Caco-2 (cell line): ENCODE measurements at regions not wholly inside any gene's neighbourhood (a gene's known extent, or its start where the extent isn't known, plus 50 kb on each side); places are given as distances from the start of the nearest gene placed in this dataset.

Experiments
- BruUV-seq: library from RNA; stranded (reverse); fragments of 400-500 nt; replicated peaks from 2 replicates; lab custom pipeline; 2021; lab: Mats Ljungman, UMichigan
- CTCF ChIA-PET: fragments of 300-600 bp; sonication (Branson Sonifier 250); formaldehyde crosslinking; loops from one replicate; lab custom pipeline; 2022; ENCODE audit warnings: antibody characterized with exemption; lab: Charles Lee
- POLR2A ChIA-PET: fragments of 300-600 bp; sonication (Branson Sonifier 250); formaldehyde crosslinking; loops from one replicate; lab custom pipeline; 2022; ENCODE audit warnings: antibody characterized with exemption; lab: Charles Lee
- DNase-seq, 2 experiments: peaks; one replicate each; pipeline versions ENCODE4 v3.0.0 to v3.0.0-alpha.2; 2020 to 2022
- H3K27me3 ChIP-seq: replicated peaks from 2 replicates; pipeline ENCODE4 v1.6.0; 2011; ENCODE audit warnings: low read length; ENCODE audit not compliant: control insufficient read depth, insufficient read depth
- H3K36me3 ChIP-seq: 2 replicates; pipeline ENCODE4 v1.5.1; 2011; ENCODE audit warnings: low read length; ENCODE audit not compliant: control insufficient read depth, insufficient read depth
- H3K4me1 ChIP-seq: fragments of 250-450 bp; sonication (Bioruptor Pico); 2 replicates; pipeline ENCODE4 v1.5.1; 2020; ENCODE audit warnings: mild to moderate bottlenecking
- H3K4me3 ChIP-seq: 2 replicates; pipeline ENCODE4 v1.5.1; 2011; ENCODE audit warnings: low read depth, mild to moderate bottlenecking, control low read depth, low read length
- H3K9me3 ChIP-seq: fragments of 250-450 bp; sonication (Bioruptor Pico); 2 replicates; pipeline ENCODE4 v1.5.1; 2020; ENCODE audit warnings: mild to moderate bottlenecking, moderate library complexity
- H3K27ac Mint-ChIP-seq: one replicate; pipeline ENCODE4 v1.8.0; 2022; ENCODE audit warnings: mixed read lengths; ENCODE audit not compliant: unreplicated experiment
- H3K27me3 Mint-ChIP-seq: one replicate; pipeline ENCODE4 v1.8.0; 2022; ENCODE audit warnings: mixed read lengths; ENCODE audit not compliant: insufficient read depth, unreplicated experiment
- H3K36me3 Mint-ChIP-seq: one replicate; pipeline ENCODE4 v1.8.0; 2022; ENCODE audit warnings: mild to moderate bottlenecking, mixed read lengths; ENCODE audit not compliant: insufficient read depth, unreplicated experiment
- H3K4me1 Mint-ChIP-seq: one replicate; pipeline ENCODE4 v1.8.0; 2022; ENCODE audit warnings: low read depth, mixed read lengths; ENCODE audit not compliant: unreplicated experiment
- H3K4me3 Mint-ChIP-seq: one replicate; pipeline ENCODE4 v1.8.0; 2022; ENCODE audit warnings: mild to moderate bottlenecking, moderate library complexity, mixed read lengths; ENCODE audit not compliant: unreplicated experiment
- H3K9me3 Mint-ChIP-seq: one replicate; pipeline ENCODE4 v1.8.0; 2022; ENCODE audit warnings: mixed read lengths; ENCODE audit not compliant: unreplicated experiment
- intact Hi-C: fragments of 100-400 bp; cut with micrococcal nuclease; formaldehyde crosslinking; loops from one replicate; pipeline ENCODE4 v1.10.0; 2022; ENCODE audit not compliant: unreplicated experiment
- TF ChIP-seq, protein P1 (sequence below), 2 experiments: fragments of 200-600 bp in 1 of 2; IDR thresholded peaks; 1 replicate in 1 of 2; 2 replicates in 1 of 2; pipeline versions ENCODE4 v1.5.1 to v1.8.0; 2011 to 2022; ENCODE audit warnings: antibody characterized with exemption in 1 of 2, control low read depth in 1 of 2, inconsistent platforms in 1 of 2, low read depth in 1 of 2, low read length in 1 of 2, mild to moderate bottlenecking in 1 of 2, moderate library complexity in 1 of 2; ENCODE audit not compliant: insufficient read depth in 1 of 2, severe bottlenecking in 1 of 2, unreplicated experiment in 1 of 2

DNA sequence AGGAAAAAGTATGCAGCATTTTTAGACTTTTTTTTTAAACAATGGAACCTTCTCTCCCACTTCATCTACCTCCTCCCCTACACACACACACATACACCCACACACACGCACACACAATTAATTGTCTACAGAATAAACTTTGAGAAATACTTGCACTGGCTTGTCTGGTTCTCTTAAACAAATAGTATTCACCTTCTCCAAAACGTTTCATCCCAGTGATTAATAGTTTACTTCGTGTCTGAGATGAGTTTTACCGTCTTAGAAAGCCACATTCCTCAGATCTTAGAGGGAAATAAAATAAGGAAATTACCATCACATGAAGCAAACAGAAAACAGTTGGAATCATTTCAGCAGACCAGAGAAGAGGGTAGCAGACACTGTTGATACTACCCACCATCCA, 570.6 kb upstream of the CLINT1 start:
- TF ChIP-seq, protein P1, sequence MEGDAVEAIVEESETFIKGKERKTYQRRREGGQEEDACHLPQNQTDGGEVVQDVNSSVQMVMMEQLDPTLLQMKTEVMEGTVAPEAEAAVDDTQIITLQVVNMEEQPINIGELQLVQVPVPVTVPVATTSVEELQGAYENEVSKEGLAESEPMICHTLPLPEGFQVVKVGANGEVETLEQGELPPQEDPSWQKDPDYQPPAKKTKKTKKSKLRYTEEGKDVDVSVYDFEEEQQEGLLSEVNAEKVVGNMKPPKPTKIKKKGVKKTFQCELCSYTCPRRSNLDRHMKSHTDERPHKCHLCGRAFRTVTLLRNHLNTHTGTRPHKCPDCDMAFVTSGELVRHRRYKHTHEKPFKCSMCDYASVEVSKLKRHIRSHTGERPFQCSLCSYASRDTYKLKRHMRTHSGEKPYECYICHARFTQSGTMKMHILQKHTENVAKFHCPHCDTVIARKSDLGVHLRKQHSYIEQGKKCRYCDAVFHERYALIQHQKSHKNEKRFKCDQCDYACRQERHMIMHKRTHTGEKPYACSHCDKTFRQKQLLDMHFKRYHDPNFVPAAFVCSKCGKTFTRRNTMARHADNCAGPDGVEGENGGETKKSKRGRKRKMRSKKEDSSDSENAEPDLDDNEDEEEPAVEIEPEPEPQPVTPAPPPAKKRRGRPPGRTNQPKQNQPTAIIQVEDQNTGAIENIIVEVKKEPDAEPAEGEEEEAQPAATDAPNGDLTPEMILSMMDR (IDR thresholded peaks at IDR 0.05; ENCODE audit: insufficient read depth in 1 of 2, low read depth in 1 of 2, low read length in 1 of 2, severe bottlenecking in 1 of 2, unreplicated experiment in 1 of 2): no peak
- no peak for DNase-seq
- H3K27ac Mint-ChIP-seq: no peak overlapping the region
- CTCF ChIA-PET: no interaction called here
- H3K4me1 ChIP-seq: no peaks in the 10 kb centered on the region
- H3K9me3 Mint-ChIP-seq: no peaks in the 10 kb centered on the region
- intact Hi-C loops: no loop called here
- no peaks in the 10 kb centered on the region for H3K36me3 Mint-ChIP-seq
- peaks cover 4% of the 10 kb centered on the region for H3K27me3 Mint-ChIP-seq
- no peaks in the 10 kb centered on the region for H3K9me3 ChIP-seq
- no peaks in the 10 kb centered on the region for H3K4me1 Mint-ChIP-seq
- no peaks in the 10 kb centered on the region for H3K27me3 ChIP-seq
- POLR2A ChIA-PET: no interaction called here
- no TSS peak for BruUV-seq
- H3K4me3 Mint-ChIP-seq: no peak overlapping the region
- H3K4me3 ChIP-seq: no peak overlapping the region
- H3K36me3 ChIP-seq: no peaks in the 10 kb centered on the region

DNA sequence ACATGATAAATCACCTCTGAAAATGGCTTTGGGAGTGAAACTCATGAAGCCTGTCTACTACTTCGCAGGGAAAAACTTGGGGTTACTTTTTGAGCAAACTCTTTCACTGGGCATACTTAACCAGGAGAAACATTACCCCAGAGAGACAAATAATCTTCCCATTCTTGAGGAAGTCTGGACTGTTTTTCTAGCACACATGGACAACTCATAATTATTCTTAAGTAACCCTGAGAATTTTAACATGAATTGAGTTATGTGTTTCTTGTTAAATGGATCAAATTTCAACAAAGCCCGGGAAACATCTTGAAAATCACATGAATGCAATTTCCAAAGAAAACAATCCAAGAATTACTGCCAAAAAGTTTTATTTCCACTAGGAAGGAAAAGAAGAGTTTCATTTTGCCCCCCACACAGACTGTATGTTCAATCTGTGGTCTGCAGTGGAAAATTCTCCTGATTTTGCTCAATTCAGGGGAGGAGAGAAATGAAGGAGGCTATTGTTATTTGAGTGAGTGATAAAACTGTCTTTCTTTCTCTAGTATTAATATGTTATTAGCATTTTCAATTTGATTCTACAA, 564.8 kb upstream of the CLINT1 start:
- no peak overlapping the region for H3K27ac Mint-ChIP-seq
- DNase-seq: no peak
- BruUV-seq: no TSS peak
- Histone ChIP-seq H3K27me3 (no peaks in the 10 kb centered on the region), H3K4me1 (no peaks in the 10 kb centered on the region), H3K4me3 (no peak overlapping the region), H3K9me3 (no peaks in the 10 kb centered on the region), H3K36me3 (no peaks in the 10 kb centered on the region)
- ChIA-PET CTCF (no interaction called here), POLR2A (no interaction called here)
- peaks cover 15% of the 10 kb centered on the region for H3K27me3 Mint-ChIP-seq
- TF ChIP-seq, protein P1 (IDR thresholded peaks at IDR 0.05; ENCODE audit: insufficient read depth in 1 of 2, low read depth in 1 of 2, low read length in 1 of 2, severe bottlenecking in 1 of 2, unreplicated experiment in 1 of 2): no peak
- H3K4me3 Mint-ChIP-seq: no peak overlapping the region
- no peaks in the 10 kb centered on the region for H3K36me3 Mint-ChIP-seq
- no peaks in the 10 kb centered on the region for H3K4me1 Mint-ChIP-seq
- intact Hi-C loops: no loop called here
- no peaks in the 10 kb centered on the region for H3K9me3 Mint-ChIP-seq

DNA sequence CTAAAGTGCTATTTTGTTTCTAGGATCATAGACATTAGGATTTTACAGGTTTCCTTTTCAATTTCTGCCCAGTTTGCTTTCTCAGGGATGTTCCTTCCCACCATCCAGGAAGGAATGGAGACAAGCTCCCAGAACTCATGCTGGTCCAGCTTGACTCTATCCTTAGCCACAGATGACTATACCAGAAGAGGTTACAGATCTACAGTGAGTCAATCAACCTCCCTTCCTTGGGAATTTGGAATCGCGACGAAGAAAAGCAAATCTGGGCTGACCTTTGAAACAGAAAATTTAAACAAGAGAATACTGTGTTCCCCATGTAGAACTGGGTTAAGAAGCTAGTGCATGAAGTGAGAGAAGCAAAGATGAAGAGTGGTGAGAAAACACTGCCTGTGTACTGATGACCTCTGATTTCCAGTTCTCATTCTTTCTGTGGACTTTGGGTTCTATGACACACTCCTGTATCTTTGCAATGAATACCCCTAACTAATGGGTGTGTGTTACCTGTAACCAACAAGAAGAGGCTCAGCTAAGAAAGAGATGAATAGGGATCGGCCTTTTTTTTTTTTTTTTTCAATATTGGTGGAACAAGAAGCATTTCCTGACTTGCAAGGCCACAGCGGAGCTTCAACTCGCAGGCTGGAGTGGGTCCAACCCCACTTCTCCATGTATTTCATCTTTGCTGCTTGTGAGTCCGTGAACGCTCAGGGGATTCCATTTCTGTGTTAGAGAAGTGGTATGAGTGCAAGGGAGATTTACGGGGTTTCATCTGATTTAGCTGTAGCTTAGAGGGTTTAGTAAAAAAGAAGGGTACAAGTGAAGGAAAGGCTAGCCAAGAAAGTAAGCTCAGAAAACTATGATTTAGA, 563.9 kb upstream of the CLINT1 start:
- Mint-ChIP-seq H3K27me3 (peaks cover 11% of the 10 kb centered on the region), H3K27ac (no peak overlapping the region), H3K4me1 (no peaks in the 10 kb centered on the region), H3K4me3 (no peak overlapping the region), H3K9me3 (no peaks in the 10 kb centered on the region), H3K36me3 (no peaks in the 10 kb centered on the region)
- no TSS peak for BruUV-seq
- no peak overlapping the region for H3K4me3 ChIP-seq
- H3K9me3 ChIP-seq: no peaks in the 10 kb centered on the region
- TF ChIP-seq, protein P1 (IDR thresholded peaks at IDR 0.05; ENCODE audit: insufficient read depth in 1 of 2, low read depth in 1 of 2, low read length in 1 of 2, severe bottlenecking in 1 of 2, unreplicated experiment in 1 of 2): no peak
- no peaks in the 10 kb centered on the region for H3K36me3 ChIP-seq
- intact Hi-C loops: no loop called here
- H3K27me3 ChIP-seq: no peaks in the 10 kb centered on the region
- DNase-seq: no peak
- no peaks in the 10 kb centered on the region for H3K4me1 ChIP-seq
- POLR2A ChIA-PET: no interaction called here
- CTCF ChIA-PET: no interaction called here
